Activated CD8-positive, alpha-beta T cell treated with anti-CD3 and anti-CD28 coated beads for 36 hours (primary cell): ENCODE measurements at regions not wholly inside any gene's neighbourhood (a gene's known extent, or its start where the extent isn't known, plus 50 kb on each side); places are given as distances from the start of the nearest gene placed in this dataset.

Experiments
- ATAC-seq: fragments of 200-7000 bp; cut with Tn5 transposase; one replicate; pipeline ENCODE4 v1.10.0; 2021; ENCODE audit warnings: mild to moderate bottlenecking, moderate library complexity
- CTCF ChIA-PET: fragments of 350-600 bp; sonication (Branson Sonifier 250); formaldehyde crosslinking; loops from one replicate; lab custom pipeline; 2021; ENCODE audit warnings: antibody characterized with exemption; lab: Charles Lee
- POLR2A ChIA-PET: fragments of 350-600 bp; sonication (Branson Sonifier 250); formaldehyde crosslinking; loops from one replicate; lab custom pipeline; 2021; ENCODE audit warnings: antibody characterized with exemption; lab: Charles Lee
- DNase-seq: peaks from one replicate; pipeline ENCODE4 v3.0.0-alpha.2; 2020
- H3K27ac Mint-ChIP-seq: one replicate; pipeline ENCODE4 v1.8.0; 2021; ENCODE audit warnings: mild to moderate bottlenecking, mixed read lengths
- H3K27me3 Mint-ChIP-seq: one replicate; pipeline ENCODE4 v1.8.0; 2021; ENCODE audit warnings: mixed read lengths
- H3K36me3 Mint-ChIP-seq: one replicate; pipeline ENCODE4 v1.8.0; 2021; ENCODE audit warnings: low read depth, mixed read lengths
- H3K4me1 Mint-ChIP-seq: one replicate; pipeline ENCODE4 v1.8.0; 2021; ENCODE audit warnings: low read depth, mixed read lengths
- H3K4me3 Mint-ChIP-seq: one replicate; pipeline ENCODE4 v1.8.0; 2021; ENCODE audit warnings: mild to moderate bottlenecking, moderate library complexity, mixed read lengths
- H3K9me3 Mint-ChIP-seq: one replicate; pipeline ENCODE4 v1.8.0; 2021; ENCODE audit warnings: mixed read lengths
- intact Hi-C: fragments of 100-400 bp; cut with micrococcal nuclease; formaldehyde crosslinking; loops from one replicate; pipeline ENCODE4 v1.10.0; 2022
- TF ChIP-seq, protein P1 (sequence below): fragments of 200-600 bp; IDR thresholded peaks from one replicate; pipeline ENCODE4 v1.8.0; 2022; ENCODE audit warnings: antibody characterized with exemption, mild to moderate bottlenecking

DNA sequence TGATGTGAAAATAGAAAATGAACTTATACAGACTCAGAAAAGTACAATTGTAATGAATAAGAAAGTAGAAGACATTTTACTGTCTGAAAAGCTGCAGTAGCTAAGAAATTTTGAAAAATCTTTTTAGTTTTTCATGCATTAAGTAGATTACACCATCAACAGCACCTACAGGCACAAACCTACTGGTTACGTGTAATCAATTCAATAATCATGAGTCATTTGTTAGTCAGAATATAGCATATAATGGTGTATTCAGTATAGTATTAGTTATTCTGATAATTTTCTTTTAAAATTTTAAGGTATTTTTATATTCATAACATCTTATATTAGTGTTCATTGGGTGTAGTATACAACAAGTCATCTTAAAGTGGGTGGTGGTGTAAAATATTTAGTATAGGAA is 550.5 kb upstream of the GBE1 start:
- CTCF ChIA-PET = no interaction called here
- H3K27me3 Mint-ChIP-seq = no peaks in the 10 kb centered on the region
- intact Hi-C loops = no loop called here
- peaks cover 7% of the 10 kb centered on the region for H3K9me3 Mint-ChIP-seq
- H3K4me3 Mint-ChIP-seq = no peak overlapping the region
- no peak overlapping the region for H3K27ac Mint-ChIP-seq
- H3K4me1 Mint-ChIP-seq = no peaks in the 10 kb centered on the region
- no peaks in the 10 kb centered on the region for H3K36me3 Mint-ChIP-seq
- TF ChIP-seq, protein P1, sequence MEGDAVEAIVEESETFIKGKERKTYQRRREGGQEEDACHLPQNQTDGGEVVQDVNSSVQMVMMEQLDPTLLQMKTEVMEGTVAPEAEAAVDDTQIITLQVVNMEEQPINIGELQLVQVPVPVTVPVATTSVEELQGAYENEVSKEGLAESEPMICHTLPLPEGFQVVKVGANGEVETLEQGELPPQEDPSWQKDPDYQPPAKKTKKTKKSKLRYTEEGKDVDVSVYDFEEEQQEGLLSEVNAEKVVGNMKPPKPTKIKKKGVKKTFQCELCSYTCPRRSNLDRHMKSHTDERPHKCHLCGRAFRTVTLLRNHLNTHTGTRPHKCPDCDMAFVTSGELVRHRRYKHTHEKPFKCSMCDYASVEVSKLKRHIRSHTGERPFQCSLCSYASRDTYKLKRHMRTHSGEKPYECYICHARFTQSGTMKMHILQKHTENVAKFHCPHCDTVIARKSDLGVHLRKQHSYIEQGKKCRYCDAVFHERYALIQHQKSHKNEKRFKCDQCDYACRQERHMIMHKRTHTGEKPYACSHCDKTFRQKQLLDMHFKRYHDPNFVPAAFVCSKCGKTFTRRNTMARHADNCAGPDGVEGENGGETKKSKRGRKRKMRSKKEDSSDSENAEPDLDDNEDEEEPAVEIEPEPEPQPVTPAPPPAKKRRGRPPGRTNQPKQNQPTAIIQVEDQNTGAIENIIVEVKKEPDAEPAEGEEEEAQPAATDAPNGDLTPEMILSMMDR = no peak
- DNase-seq (no peak), ATAC-seq (no peak)
- POLR2A ChIA-PET = no interaction called here

DNA sequence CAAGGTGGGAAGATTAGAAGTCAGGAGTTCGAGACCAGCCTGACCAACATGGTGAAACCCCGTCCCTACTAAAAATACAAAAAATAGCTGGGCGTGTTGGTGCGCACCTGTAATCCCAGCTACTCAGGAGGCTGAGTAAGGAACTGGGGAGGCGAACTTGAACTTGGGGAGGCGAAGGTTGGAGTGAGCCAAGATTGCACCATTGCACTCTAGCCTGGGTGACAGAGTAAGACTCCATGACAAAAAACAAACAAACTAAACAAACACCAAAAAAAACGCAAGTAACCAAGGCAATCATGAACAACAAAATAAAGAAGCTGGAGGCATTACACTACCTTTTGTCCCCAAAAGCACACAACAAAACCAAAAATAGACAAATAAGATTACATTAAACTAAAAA is 547.3 kb upstream of the GBE1 start:
- TF ChIP-seq, protein P1 = no peak
- DNase-seq = no peak
- Mint-ChIP-seq H3K27ac (no peak overlapping the region), H3K4me1 (no peaks in the 10 kb centered on the region), H3K4me3 (no peak overlapping the region), H3K36me3 (no peaks in the 10 kb centered on the region), H3K9me3 (peaks cover 9% of the 10 kb centered on the region), H3K27me3 (no peaks in the 10 kb centered on the region)
- intact Hi-C loops = no loop called here
- ATAC-seq = no peak
- ChIA-PET POLR2A (no interaction called here), CTCF (no interaction called here)

DNA sequence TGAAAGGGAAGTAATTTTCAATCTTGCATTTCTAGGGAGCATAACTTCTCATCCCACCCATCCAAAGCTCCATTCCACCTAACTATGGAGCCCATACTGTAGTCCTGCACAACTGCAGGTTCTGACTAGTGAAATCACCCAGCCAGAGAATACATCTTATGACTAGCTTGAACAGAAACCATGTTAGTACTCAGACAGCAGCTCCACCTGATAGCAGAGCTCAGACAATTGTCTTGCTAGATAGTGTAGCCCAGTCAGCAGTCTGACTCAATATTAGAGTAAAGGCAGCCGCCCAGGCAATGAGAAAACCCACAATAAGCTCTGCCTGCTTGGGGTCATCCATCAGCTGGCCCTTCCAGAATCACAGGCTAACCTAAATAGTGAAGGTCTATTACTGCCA is 544.7 kb upstream of the GBE1 start:
- H3K4me3 Mint-ChIP-seq = no peak overlapping the region
- TF ChIP-seq, protein P1 = no peak
- no peaks in the 10 kb centered on the region for H3K4me1 Mint-ChIP-seq
- ATAC-seq (no peak), DNase-seq (no peak)
- H3K27ac Mint-ChIP-seq = no peak overlapping the region
- H3K9me3 Mint-ChIP-seq = peaks cover 11% of the 10 kb centered on the region
- ChIA-PET CTCF (interaction anchor here (1.2 kb wide), 1 partner anchor 11 kb away, joined by 4 read pairs; no protein-coding TSS in a partner anchor), POLR2A (no interaction called here)
- no peaks in the 10 kb centered on the region for H3K27me3 Mint-ChIP-seq
- H3K36me3 Mint-ChIP-seq = no peaks in the 10 kb centered on the region
- intact Hi-C loops = no loop called here

DNA sequence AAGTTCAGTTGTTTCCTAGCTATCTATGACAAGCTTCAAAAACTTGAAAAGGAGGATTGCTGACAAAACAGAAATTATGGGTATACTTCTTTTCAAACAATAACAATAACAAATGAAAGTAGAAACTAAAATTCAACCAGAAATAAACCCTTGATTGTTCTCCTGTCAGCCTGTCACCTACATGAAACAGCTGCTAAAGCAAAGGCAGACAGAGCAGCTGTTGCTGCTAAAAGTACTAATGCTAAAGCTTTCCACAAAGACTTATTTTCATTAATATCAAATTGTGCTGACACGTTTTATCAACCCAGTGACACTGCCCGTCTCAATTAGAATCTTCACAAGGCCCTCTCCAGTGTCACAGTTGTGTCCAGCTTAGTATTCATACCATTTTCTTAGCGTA is 533.2 kb upstream of the GBE1 start:
- no peaks in the 10 kb centered on the region for H3K36me3 Mint-ChIP-seq
- no peaks in the 10 kb centered on the region for H3K4me1 Mint-ChIP-seq
- no peak for ATAC-seq
- H3K27ac Mint-ChIP-seq = no peak overlapping the region
- ChIA-PET POLR2A (no interaction called here), CTCF (no interaction called here)
- peaks cover 9% of the 10 kb centered on the region for H3K9me3 Mint-ChIP-seq
- DNase-seq = no peak
- no peak overlapping the region for H3K4me3 Mint-ChIP-seq
- intact Hi-C loops = no loop called here
- TF ChIP-seq, protein P1 = no peak
- no peaks in the 10 kb centered on the region for H3K27me3 Mint-ChIP-seq

DNA sequence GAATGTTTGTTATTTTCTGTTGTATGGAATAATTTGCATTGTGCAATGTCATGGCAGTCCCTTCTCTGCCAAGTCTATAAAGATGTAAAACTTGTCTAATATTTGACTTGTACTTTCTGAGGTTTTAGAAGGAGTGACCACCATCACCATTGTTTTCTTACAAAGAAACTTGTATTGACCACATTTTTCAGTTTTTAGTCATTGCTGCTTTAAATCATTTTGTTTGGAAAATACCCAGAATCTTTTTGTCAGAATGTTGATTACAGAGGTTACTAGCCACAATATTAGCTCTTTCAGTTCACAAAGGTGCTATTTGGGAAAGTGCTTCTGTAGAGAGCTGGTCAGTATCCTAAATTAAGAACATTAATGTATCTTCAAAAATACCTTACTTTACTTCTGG is 532.4 kb upstream of the GBE1 start:
- Mint-ChIP-seq H3K36me3 (no peaks in the 10 kb centered on the region), H3K27ac (no peak overlapping the region), H3K27me3 (no peaks in the 10 kb centered on the region), H3K9me3 (peaks cover 6% of the 10 kb centered on the region), H3K4me1 (no peaks in the 10 kb centered on the region), H3K4me3 (no peak overlapping the region)
- ATAC-seq (no peak), DNase-seq (no peak)
- POLR2A ChIA-PET = no interaction called here
- CTCF ChIA-PET = no interaction called here
- intact Hi-C loops = no loop called here
- TF ChIP-seq, protein P1 = no peak
